GM21423 (cell line): ENCODE measurements at regions not wholly inside any gene's neighbourhood (a gene's known extent, or its start where the extent isn't known, plus 50 kb on each side); places are given as distances from the start of the nearest gene placed in this dataset.

Source experiments
- ATAC-seq: cut with Tn5 transposase; IDR thresholded peaks from one replicate; pipeline ENCODE4 v1.9.1; 2021; ENCODE audit warnings: mild to moderate bottlenecking, moderate library complexity; ENCODE audit not compliant: unreplicated experiment

- no peak for ATAC-seq
Measured at GRCh38 chr3:176798680-176799079, 398.6 kb downstream of the TBL1XR1 start.

DNA sequence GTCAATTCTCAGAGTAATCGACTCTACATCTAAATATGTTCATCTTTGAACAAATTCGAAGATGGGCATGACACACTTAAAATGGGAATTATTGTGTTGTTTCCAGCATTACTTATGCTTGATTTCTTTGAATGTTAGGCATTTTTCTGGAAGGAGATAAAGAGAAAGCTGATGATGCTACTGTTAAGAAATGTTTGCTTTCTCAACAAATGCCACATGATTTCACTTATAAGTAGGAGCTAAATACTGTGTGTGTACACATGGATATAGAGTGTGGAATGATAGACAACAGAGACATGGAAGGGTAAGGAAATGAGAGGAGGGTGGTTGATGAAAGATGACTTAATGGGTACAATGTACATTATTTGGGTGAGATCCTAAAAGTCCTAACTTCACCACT lies 400.9 kb downstream of the TBL1XR1 start:
- ATAC-seq: no peak

GRCh38 chr3:176795891-176796290 lies 401.4 kb downstream of the TBL1XR1 start:
- no peak for ATAC-seq

GRCh38 chr3:176794406-176794805 lies 402.9 kb downstream of the TBL1XR1 start:
- no peak for ATAC-seq

DNA sequence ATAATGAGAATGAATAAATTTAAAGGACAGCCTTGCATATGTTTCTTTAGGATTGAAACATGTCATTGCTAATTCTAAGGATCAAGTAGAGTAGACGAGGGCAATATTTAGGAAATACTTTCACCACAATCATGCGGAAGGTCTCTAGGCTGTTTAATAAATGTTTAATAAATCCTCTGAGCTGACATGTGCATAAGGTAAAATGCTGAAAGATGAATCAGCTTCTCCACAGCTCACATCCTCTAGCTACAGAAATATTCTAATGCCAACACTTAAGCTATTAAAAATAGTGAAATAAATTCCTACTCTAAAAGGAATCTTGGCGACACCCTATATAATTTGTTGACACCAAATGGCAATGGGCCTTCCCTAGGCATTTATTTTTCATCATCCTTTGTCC lies 407.3 kb downstream of the TBL1XR1 start:
- ATAC-seq: no peak

DNA sequence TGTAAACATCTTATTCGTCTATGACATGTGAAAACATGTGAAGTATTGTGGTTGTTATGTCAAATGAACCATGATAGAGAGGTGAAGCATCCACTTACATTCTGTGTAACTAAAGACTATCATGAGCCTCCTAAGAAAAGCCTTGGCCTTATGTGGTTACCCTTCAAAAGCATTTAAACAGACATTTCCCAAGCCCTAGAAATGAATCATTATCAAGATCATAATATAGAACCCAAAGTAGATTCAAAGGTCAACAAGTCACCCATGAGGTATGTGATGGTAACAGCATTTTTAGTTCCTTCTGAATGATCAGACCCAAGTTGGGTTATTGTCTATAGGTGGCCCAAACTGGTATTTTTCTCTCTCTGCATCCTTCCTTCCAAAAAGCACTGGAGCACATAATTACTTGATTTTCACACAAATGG lies 408.0 kb downstream of the TBL1XR1 start:
- ATAC-seq: no peak

DNA sequence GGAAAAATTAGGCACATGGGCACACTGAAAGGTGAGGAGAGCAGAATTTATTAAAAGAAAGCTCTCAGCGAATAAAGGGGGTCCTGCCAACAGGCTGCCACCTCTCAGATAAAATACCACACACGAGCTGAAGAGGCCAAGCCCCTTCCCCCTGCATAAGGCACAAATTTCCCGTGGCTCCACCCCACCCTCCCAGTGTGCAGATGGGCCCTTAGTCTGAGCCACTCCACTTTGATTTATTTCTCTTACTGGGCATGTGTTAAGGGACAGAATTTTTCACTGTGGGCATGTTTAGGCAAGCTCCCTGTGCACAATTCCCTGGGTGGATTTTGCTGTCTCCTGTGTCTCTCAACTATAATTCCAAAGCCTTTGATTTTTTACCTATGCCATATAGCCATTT lies 409.8 kb downstream of the TBL1XR1 start:
- ATAC-seq: no peak

- no peak for ATAC-seq
Measured at GRCh38 chr3:176785171-176785570, 412.1 kb downstream of the TBL1XR1 start.

- no peak for ATAC-seq
Measured at GRCh38 chr3:176780766-176781165, 416.5 kb downstream of the TBL1XR1 start.

DNA sequence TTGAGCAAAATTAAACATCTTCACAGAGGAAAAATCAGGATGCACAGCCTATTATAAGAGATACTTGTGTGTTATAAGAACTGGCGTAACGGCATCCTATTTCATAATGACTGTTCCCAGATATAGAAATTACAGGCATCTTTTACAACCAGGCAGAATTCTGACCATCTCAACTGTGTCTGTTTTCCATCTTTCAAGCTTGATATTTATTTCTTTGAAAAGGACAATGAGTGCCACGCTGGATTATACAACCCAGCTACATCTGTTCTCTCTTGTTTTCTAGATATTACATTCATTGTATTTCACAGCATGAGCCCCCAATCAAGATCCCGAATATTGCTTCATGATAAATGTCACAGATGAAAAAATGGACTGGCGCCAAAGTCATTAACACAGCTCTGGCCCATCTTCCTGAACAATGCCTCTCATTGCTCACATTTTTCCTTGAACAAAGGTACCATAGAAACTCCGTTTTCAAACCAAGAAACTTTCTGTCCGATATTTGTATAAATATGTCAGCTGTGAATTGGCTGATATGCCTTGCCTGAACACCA lies 420.6 kb downstream of the TBL1XR1 start:
- no peak for ATAC-seq

DNA sequence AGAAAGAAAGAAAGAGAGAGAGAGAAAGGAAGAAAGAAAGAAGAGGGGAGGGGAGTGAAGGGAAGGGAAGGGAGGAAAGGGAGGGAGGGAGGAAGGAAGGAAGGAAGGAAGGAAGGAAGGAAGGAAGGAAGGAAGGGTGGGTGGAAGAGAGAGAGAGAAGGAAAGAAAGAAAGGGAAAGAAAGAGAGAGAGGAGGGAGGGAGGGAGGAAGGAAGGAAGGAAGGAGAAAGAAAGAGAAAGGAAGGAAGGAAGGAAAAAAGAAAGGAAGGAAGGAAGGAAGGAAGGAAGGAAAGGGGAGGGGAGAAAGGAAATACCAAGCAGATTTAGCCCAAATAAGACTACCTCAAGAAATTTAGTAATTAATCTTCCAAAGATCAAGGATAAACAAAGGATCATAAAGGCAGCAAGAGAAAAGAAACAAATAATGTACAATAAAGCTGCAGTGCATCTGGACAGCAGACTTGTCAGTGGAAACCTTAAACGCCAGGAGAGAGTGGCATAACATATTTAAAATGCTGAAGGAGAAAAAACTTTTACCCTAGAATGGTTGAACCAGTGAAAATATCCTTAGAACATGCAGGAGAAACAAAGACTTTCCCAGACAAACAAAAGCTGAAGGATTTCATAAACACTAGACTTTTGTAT lies 427.6 kb downstream of the TBL1XR1 start:
- ATAC-seq: no peak

DNA sequence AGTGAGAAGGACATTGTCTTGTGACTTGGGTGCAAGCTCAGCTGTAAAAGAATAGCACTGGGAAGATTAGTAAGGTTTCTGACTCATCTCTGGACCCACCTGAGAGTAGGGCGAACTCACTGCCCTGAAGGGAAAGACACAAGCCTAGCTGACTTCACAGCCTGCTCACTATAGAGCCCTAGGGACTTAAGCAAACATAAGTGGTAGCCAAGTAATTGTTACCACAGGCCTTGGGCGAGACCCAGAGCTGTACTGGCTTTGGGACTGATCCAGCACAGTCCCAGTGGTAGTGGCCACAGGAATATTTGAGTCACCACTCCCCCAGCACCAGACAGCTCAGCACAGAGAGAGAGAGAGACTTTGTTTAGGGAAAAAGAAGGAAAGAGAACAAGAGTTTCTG lies 429.9 kb downstream of the TBL1XR1 start:
- no peak for ATAC-seq

DNA sequence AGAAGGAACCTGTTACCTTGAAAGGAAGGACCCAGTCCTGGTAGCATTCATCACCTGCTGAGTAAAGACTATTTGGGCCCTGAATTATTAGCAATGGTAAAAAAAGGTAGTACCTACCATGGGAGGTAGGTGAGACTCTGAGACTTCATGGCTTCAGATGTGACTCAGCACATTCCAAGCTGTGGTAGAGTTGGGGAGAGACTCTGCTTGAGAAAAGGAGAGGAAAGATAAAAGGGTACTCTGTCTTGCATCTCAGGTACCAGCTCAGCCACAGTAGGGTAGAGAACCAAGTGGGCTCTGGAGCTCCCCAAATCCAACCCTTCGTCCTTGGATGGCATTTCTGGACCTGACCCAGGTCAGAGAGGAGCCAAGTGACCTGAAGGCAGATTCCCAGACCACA lies 430.4 kb downstream of the TBL1XR1 start:
- ATAC-seq: no peak

- no peak for ATAC-seq
Measured at GRCh38 chr3:176765382-176765900, 431.8 kb downstream of the TBL1XR1 start.

- no peak for ATAC-seq
Measured at GRCh38 chr3:176759815-176760506, 437.3 kb downstream of the TBL1XR1 start.

- no peak for ATAC-seq
Measured at GRCh38 chr3:176757429-176757828, 439.9 kb downstream of the TBL1XR1 start.

- no peak for ATAC-seq
Measured at GRCh38 chr3:176755977-176756376, 441.3 kb downstream of the TBL1XR1 start.

DNA sequence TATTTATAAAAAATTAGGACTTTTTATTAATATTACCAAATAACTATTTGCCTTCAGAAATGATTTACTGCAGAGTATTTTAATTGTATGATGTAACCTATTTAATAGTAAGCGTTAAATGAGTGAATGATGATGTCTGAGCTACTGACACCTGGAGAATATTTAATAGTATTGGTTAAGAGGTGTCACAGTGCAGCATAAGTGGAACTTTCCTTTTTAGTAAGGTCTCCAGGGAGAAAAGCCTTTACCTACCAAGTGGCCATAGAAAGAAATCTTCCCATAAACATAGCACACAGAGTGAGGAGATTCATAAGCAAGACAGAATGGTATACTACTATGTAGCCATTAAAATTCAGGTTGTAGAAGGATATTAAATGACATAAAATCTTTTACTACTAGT lies 441.7 kb downstream of the TBL1XR1 start:
- peak; percentile 42 for ATAC-seq

DNA sequence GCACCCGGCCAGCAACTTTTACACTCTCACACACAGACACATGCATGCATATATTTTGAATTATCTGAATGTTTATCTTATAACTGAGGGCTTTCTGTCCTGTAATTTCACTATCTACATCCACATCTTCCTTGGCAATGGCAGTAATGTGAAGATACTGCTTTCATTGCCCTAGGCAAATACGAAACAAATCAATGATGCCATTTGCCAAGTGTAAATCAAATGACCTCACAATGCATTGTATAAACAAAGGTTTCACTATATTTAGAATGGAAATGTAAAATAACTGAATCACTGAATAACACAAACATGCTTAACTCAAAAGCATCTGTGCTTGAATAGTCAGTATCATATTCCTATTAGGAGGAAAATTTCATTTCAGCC lies 455.6 kb downstream of the TBL1XR1 start:
- ATAC-seq: no peak

DNA sequence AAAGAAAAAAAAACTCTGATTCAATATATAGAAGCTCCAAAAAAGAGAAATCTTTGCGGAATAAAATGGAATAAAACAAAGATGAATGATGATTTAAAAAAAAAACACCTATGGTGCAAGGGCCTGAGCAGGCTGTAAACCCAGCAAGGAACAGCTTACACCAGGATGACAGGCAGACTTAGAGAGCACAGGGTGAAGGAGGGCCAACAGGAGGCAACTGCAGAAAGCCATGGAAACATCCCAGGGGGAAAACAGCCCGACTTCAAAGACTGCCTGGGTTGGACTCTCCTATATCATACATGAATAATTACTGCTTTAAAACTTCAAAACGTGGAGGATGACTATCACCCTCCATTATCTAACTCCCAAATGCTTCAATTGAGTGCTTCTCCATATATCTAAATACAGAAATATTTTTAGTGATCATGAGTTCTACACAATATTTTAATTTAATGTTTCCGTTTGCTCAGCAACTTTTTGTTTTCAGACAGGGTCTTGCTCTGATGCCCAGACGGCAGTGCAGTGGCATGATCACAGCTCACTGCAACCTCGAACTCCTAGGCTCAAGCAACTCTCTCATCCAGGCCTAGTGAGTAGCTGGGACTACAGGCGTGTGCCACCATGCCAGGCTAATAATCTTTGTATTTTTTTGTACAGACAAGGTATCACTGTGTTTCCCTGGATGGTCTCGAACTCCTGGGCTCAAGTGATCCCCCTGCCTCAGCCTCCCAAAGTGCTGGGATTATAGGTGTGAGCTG lies 456.2 kb downstream of the TBL1XR1 start:
- ATAC-seq: no peak

- ATAC-seq: no peak
Measured at GRCh38 chr3:176739159-176739558, 458.1 kb downstream of the TBL1XR1 start.
